Amniotic epithelial cell (primary cell): ENCODE measurements at regions not wholly inside any gene's neighbourhood (a gene's known extent, or its start where the extent isn't known, plus 50 kb on each side); places are given as distances from the start of the nearest gene placed in this dataset.
A peak's percentile ranks its signal among the peaks of the same experiment; 100 is the strongest.

Experiments
- DNase-seq: peaks from one replicate; pipeline ENCODE4 v3.0.0-alpha.2; 2010; ENCODE audit warnings: low read depth

GRCh38 chr21:27192281-27192949 lies 225.5 kb upstream of the ADAMTS5 start:
- no peak for DNase-seq

DNA sequence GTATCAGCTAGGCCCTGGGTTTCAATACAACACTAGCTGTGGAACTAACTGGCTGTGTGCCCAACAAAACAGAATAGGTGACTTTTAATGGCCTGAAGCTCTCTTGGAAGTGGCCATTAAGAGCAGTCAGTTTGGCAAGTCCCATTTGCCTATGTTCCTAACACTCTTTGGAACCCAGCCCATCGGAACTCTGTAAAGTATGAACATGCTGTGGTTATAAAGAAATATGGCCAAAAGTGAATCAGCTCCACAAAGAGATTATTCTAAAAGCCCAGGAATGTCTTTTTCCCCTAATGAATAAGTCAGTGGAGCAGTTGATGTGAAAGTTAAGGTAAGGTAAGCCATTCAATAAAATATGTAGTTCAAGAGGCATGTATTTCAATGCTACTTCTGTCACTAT lies 223.7 kb upstream of the ADAMTS5 start:
- DNase-seq: peak; percentile 87

DNA sequence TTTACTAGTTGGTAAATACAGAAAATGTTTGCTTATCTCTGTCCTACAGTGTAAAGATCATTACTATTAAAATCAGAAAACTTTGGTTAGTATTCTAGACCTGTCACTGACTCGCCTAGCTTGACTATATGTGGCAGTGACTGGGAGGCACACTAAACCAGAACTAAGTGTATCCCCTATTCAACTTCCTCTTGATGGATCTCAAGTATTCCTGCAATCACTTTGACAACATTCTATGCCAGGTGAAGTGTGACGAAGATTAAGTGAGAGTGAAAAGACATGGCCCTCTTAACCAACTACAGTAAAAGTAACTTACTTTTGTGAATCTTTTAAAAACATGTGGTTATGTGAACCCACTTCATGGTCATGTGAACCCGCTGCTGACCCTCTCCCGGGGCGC lies 223.0 kb upstream of the ADAMTS5 start:
- DNase-seq: no peak

- DNase-seq: no peak
These were observed 206.2 kb upstream of the ADAMTS5 start for GRCh38 chr21:27173053-27173452.

DNA sequence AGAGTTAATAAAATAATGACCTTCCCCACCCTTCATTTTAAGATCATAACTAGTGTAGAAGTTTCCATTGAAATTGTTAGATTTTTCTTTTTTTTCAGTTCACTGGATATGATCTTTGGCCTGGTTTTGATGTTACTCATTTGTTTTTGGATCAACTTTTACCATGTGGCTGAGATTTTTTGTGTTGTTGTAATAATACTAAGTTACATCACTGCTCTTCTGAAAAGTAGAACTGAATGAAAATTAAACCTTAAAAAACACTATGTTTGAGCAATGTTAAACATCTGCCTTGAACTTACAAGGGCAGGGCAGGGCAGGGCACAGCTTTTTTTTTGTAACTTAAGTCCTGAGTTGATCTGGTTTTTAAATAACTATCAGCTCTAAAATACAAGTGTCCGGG lies 204.8 kb upstream of the ADAMTS5 start:
- DNase-seq: peak; percentile 69

GRCh38 chr21:27168084-27168483 lies 201.2 kb upstream of the ADAMTS5 start:
- peak; percentile 85 for DNase-seq

DNA sequence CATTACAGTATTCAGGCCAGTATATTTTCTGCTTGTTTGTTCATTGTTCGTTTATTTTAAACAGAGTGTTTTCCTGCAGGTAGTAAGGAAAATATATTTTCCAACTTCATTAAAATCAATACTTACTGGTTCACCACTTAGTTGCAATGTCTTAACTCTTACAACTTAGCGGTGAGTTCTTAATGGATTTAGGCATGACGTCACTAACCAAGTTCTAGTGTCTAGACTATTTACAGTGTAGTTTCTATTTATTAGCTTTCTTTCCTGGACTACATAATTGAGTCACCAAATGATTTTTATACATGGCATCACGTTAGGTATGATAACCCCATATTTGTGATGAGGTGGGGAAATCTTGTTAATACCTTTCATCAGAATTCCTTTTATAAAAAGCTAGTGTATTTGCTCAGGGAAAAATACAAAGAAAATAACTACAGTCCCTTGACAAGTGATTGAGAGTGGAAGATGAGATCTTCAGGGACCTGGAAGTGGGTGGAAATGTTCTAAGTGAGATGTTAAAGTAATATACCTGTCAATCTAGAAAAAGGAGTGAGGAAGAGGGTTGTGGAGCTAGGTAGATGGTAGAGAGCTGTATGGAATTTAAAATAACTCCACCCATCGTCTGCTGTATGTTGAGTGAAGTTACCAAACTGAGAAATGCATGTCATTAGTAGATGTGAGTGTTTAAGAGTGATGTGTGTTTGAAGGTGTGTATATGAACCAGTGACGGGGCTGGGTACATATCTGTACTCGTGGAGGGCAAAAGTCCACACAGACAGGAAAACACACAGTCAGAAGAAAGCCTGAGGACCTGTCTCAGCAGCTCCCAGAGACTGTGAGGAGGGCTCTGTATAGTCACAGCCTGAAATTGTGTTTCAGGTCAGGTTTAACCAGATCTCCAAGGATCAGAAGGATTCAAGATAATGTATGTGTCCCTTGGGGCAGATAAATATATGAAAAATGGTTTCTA lies 197.6 kb upstream of the ADAMTS5 start:
- no peak for DNase-seq

GRCh38 chr21:27158967-27159366 lies 192.1 kb upstream of the ADAMTS5 start:
- no peak for DNase-seq

GRCh38 chr21:27157097-27157496 lies 190.2 kb upstream of the ADAMTS5 start:
- DNase-seq: no peak

GRCh38 chr21:27156666-27157065 lies 189.8 kb upstream of the ADAMTS5 start:
- DNase-seq: no peak

DNA sequence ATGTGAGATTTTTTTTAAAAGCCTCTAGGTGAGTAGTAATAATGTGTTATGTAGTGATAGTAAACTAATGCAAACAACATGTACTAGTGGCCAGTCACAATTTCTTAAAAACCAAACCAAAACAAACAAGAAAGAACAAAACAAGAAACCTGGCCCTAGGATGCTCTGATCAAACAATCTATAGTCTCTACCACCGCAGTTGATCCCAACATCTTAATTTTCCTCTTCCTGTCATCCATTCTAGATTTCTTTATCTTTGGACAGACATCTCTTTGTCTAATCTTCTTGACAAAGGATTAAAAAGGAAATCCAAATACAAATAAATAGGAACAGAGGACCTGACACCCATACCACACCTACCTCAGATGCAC lies 188.2 kb upstream of the ADAMTS5 start:
- no peak for DNase-seq

DNA sequence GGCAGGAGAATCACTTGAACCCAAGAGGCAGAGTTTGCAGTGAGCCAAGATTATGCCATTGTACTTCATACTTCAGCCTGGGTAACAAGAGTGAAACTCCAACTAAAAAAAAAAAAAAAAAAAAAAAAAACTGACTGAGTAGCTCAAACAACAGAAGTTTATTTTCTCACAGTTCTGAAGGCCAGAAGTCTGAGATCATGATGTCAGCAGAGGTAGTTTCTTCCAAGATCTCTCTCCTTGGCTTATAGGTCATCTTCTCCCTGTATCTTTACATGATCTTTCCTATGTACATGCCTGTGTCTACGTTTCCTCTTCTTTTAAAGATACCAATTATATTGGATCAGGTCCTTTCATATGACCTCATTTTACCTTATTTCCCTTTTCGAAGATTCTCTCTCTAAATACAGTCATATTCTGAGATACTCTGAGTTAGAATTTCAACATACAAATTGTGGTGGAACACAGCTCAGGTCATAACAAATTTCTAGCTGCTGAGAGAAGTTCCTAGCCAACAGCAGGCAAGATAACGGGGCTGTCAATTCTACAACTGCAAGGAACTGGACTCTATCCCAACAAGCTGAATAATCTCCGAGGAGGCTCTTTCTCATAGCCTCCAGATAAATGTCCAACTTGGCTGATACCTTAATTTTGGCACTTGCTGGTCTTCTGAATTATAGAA lies 187.7 kb upstream of the ADAMTS5 start:
- peak; percentile 88 for DNase-seq

- no peak for DNase-seq
These were observed 186.1 kb upstream of the ADAMTS5 start for GRCh38 chr21:27152996-27153395.

- DNase-seq: no peak
These were observed 182.1 kb upstream of the ADAMTS5 start for GRCh38 chr21:27149034-27149433.

GRCh38 chr21:27146268-27146667 lies 179.4 kb upstream of the ADAMTS5 start:
- DNase-seq: no peak

GRCh38 chr21:27145134-27145798 lies 178.4 kb upstream of the ADAMTS5 start:
- no peak for DNase-seq

DNA sequence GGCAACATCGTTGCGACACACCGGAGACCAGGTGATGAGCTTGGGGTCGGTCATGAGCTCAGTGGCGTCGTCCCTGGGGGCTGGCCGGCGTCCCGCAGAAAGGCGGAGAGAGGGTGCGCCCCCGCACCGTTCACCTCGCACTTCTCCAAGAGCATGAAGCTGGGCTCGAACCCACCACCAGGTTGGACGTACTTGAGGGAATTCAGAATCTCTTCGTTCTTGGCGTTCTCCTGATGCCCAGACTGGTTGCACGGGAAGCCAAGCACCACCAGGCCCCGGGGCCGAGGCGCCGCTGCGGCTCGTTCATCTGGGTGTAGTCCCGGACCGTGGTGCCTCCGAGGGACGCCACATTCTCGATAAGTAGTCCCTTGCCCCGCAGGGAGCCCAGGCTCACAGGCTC lies 176.6 kb upstream of the ADAMTS5 start:
- DNase-seq: no peak

DNA sequence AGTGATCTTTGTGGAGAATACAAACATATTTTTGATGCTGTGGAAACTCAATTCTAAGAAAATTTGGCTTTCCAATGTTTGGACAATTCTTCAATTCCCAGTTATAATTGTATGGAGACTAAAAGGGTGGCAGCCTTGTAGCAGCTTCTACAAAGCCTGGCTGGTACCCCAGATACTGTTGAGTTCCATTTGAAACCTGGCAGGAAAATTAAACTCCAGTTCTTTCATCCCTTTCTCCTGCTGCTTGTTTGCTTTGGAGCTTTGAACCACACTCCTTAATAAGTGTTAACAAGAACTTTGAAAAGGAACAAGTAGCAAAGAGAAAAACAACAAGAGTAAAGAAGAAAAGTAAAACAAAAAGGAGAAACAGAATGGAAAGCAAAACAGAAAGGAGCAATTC lies 172.6 kb upstream of the ADAMTS5 start:
- DNase-seq: no peak

DNA sequence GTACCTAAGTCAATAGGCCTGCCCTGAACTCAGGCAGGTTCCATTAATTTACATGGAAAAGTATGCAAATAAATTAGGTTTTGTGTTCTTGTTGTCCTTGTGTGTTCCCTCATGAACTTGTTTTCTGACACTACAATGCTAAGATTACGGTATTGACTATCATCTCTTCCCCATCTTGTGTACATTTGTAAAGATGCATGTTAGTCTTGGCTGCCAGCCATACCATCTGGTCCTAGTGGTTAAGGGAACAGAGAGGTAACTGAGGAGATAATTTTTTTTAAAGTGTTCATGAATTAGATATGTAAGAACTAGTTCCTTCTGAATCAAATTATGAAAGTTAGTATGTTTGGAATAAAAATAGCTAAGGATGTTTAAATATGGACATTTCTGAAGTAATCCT lies 167.6 kb upstream of the ADAMTS5 start:
- peak; percentile 28 for DNase-seq

DNA sequence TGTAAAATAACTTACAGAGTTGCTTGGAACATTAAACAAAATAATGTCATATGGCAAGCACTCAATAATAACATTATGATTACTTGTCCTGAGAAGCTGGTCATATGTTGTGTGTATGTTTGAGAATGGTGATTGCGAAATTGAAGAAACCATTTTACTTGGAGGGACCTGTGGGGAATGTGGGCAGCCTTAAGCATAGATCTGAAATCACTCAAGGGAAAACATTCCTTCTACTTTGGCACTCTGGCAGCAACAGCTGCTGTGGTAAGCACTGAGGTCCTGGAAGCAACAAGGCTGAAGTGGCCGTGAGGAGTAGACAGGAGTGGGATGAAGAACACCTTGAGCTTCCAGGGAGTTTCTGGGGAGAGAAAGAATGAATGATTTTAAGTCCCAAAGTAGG lies 165.4 kb upstream of the ADAMTS5 start:
- DNase-seq: peak; percentile 67

DNA sequence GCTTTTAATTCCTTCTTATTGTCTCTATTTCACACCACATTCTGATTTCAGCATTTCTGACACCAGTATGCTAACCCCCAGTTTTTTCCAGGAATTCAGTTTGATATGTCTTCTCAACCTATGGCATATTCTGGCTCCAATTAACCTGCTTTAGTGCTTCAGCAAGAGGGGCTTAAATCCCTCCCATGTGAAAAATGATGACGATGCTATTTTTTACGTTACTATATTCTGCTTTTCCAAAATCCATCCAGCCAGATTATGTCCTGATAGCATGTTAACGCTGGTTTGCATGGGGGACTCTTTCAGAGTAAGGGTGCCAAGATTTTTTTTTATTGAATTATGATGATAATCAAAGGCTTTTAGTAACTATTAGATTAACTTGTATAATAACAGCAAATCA lies 163.3 kb upstream of the ADAMTS5 start:
- no peak for DNase-seq

GRCh38 chr21:27129694-27130093 lies 162.8 kb upstream of the ADAMTS5 start:
- DNase-seq: no peak
